ENCODE measurements at regions not wholly inside any gene's neighbourhood (a gene's known extent, or its start where the extent isn't known, plus 50 kb on each side); places are given as distances from the start of the nearest gene placed in this dataset.

DNA sequence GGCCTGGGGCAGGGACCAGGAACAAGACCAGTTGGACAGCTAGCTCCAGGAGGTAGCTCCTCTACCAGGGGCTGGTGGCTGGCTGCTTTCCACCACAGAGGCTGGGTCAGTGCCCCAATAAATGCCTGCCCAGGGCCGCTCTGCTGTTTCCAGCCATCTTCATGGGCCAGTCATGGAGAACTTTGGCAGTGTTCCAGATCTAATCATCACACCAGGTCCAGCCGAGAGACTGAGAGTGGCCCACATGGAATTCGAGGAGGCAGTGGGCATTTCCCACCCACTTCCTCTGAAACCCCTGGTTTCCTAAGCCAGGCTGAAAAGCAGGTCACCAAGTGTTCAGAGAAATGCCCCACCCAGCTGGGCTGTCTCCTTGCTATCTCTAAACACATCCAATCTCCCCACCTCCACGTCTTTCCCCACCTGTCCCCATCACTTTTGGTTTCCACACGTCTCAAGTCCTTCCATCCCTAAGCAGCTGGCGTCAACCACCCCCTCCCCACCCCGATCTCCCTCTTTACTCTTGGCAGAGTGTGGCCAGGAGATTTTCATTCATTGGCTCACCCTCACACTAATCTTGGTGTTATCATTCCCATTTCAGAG lies 190.0 kb upstream of the LINGO1 start:
- TF ChIP-seq, protein P1, sequence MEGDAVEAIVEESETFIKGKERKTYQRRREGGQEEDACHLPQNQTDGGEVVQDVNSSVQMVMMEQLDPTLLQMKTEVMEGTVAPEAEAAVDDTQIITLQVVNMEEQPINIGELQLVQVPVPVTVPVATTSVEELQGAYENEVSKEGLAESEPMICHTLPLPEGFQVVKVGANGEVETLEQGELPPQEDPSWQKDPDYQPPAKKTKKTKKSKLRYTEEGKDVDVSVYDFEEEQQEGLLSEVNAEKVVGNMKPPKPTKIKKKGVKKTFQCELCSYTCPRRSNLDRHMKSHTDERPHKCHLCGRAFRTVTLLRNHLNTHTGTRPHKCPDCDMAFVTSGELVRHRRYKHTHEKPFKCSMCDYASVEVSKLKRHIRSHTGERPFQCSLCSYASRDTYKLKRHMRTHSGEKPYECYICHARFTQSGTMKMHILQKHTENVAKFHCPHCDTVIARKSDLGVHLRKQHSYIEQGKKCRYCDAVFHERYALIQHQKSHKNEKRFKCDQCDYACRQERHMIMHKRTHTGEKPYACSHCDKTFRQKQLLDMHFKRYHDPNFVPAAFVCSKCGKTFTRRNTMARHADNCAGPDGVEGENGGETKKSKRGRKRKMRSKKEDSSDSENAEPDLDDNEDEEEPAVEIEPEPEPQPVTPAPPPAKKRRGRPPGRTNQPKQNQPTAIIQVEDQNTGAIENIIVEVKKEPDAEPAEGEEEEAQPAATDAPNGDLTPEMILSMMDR (IDR thresholded peaks at IDR 0.05; ENCODE audit: low read depth, low read length): no peak
- no peak for TF ChIP-seq POLR2A (IDR thresholded peaks at IDR 0.05; ENCODE audit: extremely low read depth, insufficient read length)

Data from NB4 (cell line).